PC-9 (cell line): ENCODE measurements at regions not wholly inside any gene's neighbourhood (a gene's known extent, or its start where the extent isn't known, plus 50 kb on each side); places are given as distances from the start of the nearest gene placed in this dataset.
A peak's percentile ranks its signal among the peaks of the same experiment; 100 is the strongest.

Experiments used
- BruUV-seq: library from RNA; stranded (reverse); fragments of 400-500 nt; replicated peaks from 2 replicates; lab custom pipeline; 2021; lab: Mats Ljungman, UMichigan
- CTCF ChIA-PET: fragments of 300-600 bp; sonication (Branson Sonifier 250); formaldehyde crosslinking; loops from one replicate; lab custom pipeline; 2022; ENCODE audit warnings: antibody characterized with exemption; lab: Charles Lee
- POLR2A ChIA-PET: fragments of 300-600 bp; sonication (Branson Sonifier 250); formaldehyde crosslinking; loops from one replicate; lab custom pipeline; 2022; ENCODE audit warnings: antibody characterized with exemption; ENCODE audit not compliant: unreplicated experiment; lab: Charles Lee
- DNase-seq, 2 experiments: peaks; one replicate each; pipeline versions ENCODE4 v3.0.0 to v3.0.0-alpha.2; 2015 to 2022; ENCODE audit warnings: mixed read lengths in 1 of 2
- H2AFZ ChIP-seq: fragments of 200-600 bp; sonication (generic); 2 replicates; pipeline ENCODE4 v1.8.1; 2017; ENCODE audit warnings: antibody characterized with exemption
- H3F3A ChIP-seq: fragments of 200-600 bp; sonication (generic); 2 replicates; pipeline ENCODE4 v1.8.1; 2017; ENCODE audit warnings: antibody characterized with exemption, mild to moderate bottlenecking, low read depth; ENCODE audit not compliant: insufficient read depth
- H3K27ac ChIP-seq: fragments of 200-600 bp; sonication (generic); 2 replicates; pipeline ENCODE4 v1.6.1; 2016; ENCODE audit warnings: mixed run types
- H3K27me3 ChIP-seq: fragments of 200-600 bp; sonication (generic); 2 replicates; pipeline ENCODE4 v1.6.1; 2016; ENCODE audit warnings: low read depth, mixed run types; ENCODE audit not compliant: insufficient read depth
- H3K36me3 ChIP-seq: fragments of 200-600 bp; sonication (generic); 2 replicates; pipeline ENCODE4 v1.6.1; 2016; ENCODE audit warnings: low read depth, mixed run types
- H3K4me1 ChIP-seq: fragments of 200-600 bp; sonication (generic); replicated peaks from 2 replicates; pipeline ENCODE4 v1.6.1; 2016; ENCODE audit warnings: mixed run types; ENCODE audit not compliant: insufficient read depth
- H3K4me2 ChIP-seq: fragments of 200-600 bp; sonication (generic); 2 replicates; pipeline ENCODE4 v1.6.1; 2017; ENCODE audit warnings: mixed run types
- H3K4me3 ChIP-seq: fragments of 200-600 bp; sonication (generic); 2 replicates; pipeline ENCODE4 v1.6.1; 2016; ENCODE audit warnings: mixed run types
- H3K79me2 ChIP-seq: fragments of 200-600 bp; sonication (generic); 2 replicates; pipeline ENCODE4 v1.6.1; 2017; ENCODE audit warnings: low read depth, mixed run types
- H3K9me2 ChIP-seq: fragments of 200-600 bp; sonication (generic); 2 replicates; pipeline ENCODE4 v1.8.1; 2017; ENCODE audit warnings: mild to moderate bottlenecking; ENCODE audit not compliant: insufficient read depth
- H3K9me3 ChIP-seq: fragments of 200-600 bp; sonication (generic); 2 replicates; pipeline ENCODE4 v1.8.1; 2016; ENCODE audit warnings: low read depth; ENCODE audit not compliant: insufficient read depth
- H4K20me1 ChIP-seq: fragments of 200-600 bp; sonication (generic); 2 replicates; pipeline ENCODE4 v1.8.1; 2017; ENCODE audit not compliant: insufficient read depth
- EZH2 ChIP-seq: fragments of 200-600 bp; sonication (generic); IDR thresholded peaks from 2 replicates; pipeline ENCODE4 v1.8.0; 2017; ENCODE audit warnings: antibody characterized with exemption, low read depth
- intact Hi-C: fragments of 100-400 bp; cut with micrococcal nuclease; formaldehyde crosslinking; loops from one replicate; pipeline ENCODE4 v1.10.0; 2022; ENCODE audit not compliant: unreplicated experiment
- TF ChIP-seq, protein P1 (sequence below): fragments of 200-600 bp; sonication (generic); conservative IDR thresholded peaks from 2 replicates; pipeline ENCODE4 v1.6.1; 2017; ENCODE audit warnings: mixed run types, antibody characterized with exemption, mild to moderate bottlenecking, moderate library complexity

DNA sequence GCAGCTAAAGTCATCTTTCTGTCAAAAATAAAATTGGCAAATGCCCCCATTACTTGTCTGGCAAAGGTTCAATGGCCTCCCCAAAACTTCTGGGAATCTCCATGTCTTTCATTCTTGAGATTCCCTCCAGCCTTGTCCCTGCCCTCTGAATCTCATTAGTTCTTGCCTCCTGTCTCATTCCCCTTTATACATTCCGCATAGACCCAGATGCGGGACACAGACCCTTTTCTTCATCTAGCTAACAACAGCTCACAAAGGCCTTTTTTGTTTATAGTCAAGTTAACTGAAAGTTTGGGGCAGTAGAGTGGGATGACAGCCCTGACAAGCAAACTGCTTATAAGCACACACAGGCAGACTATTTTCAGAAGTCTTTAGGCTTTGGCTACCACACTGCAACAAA, 306.1 kb upstream of the FAM241A start:
- ChIA-PET POLR2A (no interaction called here), CTCF (interaction anchor here (0.6 kb wide), 2 partner anchors 16 to 98 kb away, joined by 3 read pairs; no protein-coding TSS in a partner anchor)
- Histone ChIP-seq H3K36me3 (no peaks in the 10 kb centered on the region), H3K4me2 (no peak overlapping the region), H3K9me2 (no peaks in the 10 kb centered on the region), H3K27ac (no peak overlapping the region), H3K4me1 (no peaks in the 10 kb centered on the region), H3K27me3 (no peaks in the 10 kb centered on the region), H3K9me3 (no peaks in the 10 kb centered on the region), H3K4me3 (no peak overlapping the region), H2AFZ (no peak overlapping the region), H3K79me2 (no peaks in the 10 kb centered on the region), H3F3A (no peaks in the 10 kb centered on the region), H4K20me1 (no peaks in the 10 kb centered on the region)
- DNase-seq, result no peak
- TF ChIP-seq, protein P1, sequence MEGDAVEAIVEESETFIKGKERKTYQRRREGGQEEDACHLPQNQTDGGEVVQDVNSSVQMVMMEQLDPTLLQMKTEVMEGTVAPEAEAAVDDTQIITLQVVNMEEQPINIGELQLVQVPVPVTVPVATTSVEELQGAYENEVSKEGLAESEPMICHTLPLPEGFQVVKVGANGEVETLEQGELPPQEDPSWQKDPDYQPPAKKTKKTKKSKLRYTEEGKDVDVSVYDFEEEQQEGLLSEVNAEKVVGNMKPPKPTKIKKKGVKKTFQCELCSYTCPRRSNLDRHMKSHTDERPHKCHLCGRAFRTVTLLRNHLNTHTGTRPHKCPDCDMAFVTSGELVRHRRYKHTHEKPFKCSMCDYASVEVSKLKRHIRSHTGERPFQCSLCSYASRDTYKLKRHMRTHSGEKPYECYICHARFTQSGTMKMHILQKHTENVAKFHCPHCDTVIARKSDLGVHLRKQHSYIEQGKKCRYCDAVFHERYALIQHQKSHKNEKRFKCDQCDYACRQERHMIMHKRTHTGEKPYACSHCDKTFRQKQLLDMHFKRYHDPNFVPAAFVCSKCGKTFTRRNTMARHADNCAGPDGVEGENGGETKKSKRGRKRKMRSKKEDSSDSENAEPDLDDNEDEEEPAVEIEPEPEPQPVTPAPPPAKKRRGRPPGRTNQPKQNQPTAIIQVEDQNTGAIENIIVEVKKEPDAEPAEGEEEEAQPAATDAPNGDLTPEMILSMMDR, result no peak
- no TSS peak for BruUV-seq
- intact Hi-C loops, result no loop called here

DNA sequence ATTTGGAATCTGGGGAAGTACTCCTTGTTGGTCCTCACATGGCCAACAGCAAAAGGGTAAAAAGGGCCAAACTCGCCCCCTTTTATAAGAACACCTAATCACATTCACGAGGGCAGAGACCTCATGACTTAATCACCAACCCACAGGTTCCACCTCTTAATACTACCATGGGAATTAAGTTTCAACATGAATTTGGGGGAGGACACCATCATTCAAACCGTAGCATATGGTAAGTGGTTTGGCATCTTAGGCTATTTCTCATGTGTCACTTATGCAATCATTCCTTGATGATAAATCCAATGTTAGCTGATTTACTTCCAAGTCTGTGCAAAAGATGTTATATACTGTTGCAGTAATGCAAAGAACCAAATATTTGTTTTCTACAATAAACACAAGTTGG, 302.9 kb upstream of the FAM241A start:
- no peaks in the 10 kb centered on the region for H3F3A ChIP-seq
- no peaks in the 10 kb centered on the region for H3K36me3 ChIP-seq
- no peaks in the 10 kb centered on the region for H3K4me1 ChIP-seq
- H3K9me2 ChIP-seq, result no peaks in the 10 kb centered on the region
- H2AFZ ChIP-seq, result no peak overlapping the region
- CTCF ChIA-PET, result no interaction called here
- H4K20me1 ChIP-seq, result no peaks in the 10 kb centered on the region
- H3K4me3 ChIP-seq, result no peak overlapping the region
- TF ChIP-seq, protein P1, result no peak
- no peak for TF ChIP-seq EZH2
- intact Hi-C loops, result no loop called here
- no peaks in the 10 kb centered on the region for H3K79me2 ChIP-seq
- BruUV-seq, result no TSS peak
- no peak for DNase-seq
- H3K27me3 ChIP-seq, result no peaks in the 10 kb centered on the region
- no peak overlapping the region for H3K27ac ChIP-seq
- POLR2A ChIA-PET, result no interaction called here
- no peak overlapping the region for H3K4me2 ChIP-seq
- no peaks in the 10 kb centered on the region for H3K9me3 ChIP-seq

DNA sequence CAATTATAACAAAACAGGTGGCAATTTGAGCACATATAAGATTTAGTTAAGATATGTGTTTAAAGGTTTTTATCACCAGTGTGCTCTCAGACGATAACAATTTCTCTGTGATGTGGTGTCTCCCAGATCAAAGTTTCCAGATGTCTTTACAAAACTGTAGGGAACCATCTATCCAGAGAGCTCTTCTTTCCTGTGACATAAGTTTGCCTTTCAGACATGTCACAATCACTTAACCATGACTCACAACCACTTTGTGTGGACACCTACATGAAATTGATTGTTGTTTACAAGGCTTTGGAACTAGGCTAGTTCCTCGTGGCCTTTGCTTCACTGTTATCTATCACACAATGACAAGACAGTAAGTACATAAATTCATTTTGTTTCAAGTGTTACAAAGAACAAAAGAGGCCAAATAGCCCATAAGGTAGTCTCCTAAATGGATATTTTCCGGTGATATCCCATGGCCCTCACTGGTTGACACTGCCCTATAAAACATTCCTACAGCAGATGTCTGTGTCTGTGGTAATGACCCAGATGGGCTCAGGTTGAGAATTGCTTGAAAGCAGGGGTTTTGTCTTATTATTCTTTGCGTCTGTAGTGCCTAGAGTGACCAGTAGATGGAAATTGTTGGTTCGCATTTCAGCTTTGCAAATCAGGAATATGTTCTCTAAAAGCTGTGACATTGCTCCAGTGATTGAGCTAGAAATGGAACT, 297.8 kb upstream of the FAM241A start:
- H3K36me3 ChIP-seq, result no peaks in the 10 kb centered on the region
- H3K27ac ChIP-seq, result no peak overlapping the region
- H3K4me3 ChIP-seq, result no peak overlapping the region
- H3K79me2 ChIP-seq, result no peaks in the 10 kb centered on the region
- no peak overlapping the region for H2AFZ ChIP-seq
- H3K9me3 ChIP-seq, result no peaks in the 10 kb centered on the region; the same call in 1 of the 2 replicates
- CTCF ChIA-PET, result no interaction called here
- no peaks in the 10 kb centered on the region for H3K4me1 ChIP-seq
- H3K4me2 ChIP-seq, result no peak overlapping the region
- no peaks in the 10 kb centered on the region for H3K27me3 ChIP-seq
- no peaks in the 10 kb centered on the region for H3F3A ChIP-seq
- no peaks in the 10 kb centered on the region for H3K9me2 ChIP-seq
- intact Hi-C loops, result no loop called here
- no peak for TF ChIP-seq EZH2
- TF ChIP-seq, protein P1, result peak; percentile 43; the same call in 1 of the 2 replicates
- H4K20me1 ChIP-seq, result no peaks in the 10 kb centered on the region
- POLR2A ChIA-PET, result no interaction called here
- no TSS peak for BruUV-seq
- no peak for DNase-seq
